Gastrocnemius medialis (tissue), 4 donors: ENCODE measurements at regions not wholly inside any gene's neighbourhood (a gene's known extent, or its start where the extent isn't known, plus 50 kb on each side); places are given as distances from the start of the nearest gene placed in this dataset.

Experiments
- CTCF ChIP-seq, 5 experiments: fragments of 450-650 bp in 3 of 5; fragments of 200-600 bp in 2 of 5; sonication (generic) in 2 of 5; IDR thresholded peaks in 4 of 5; conservative IDR thresholded peaks in 1 of 5; 1 replicate in 4 of 5; 2 replicates in 1 of 5; pipeline ENCODE4 v1.5.1; 2016 to 2019; ENCODE audit warnings: antibody characterized with exemption in 5 of 5, mild to moderate bottlenecking in 3 of 5, moderate library complexity in 3 of 5
- POLR2A ChIP-seq, 2 donors: fragments of 450-650 bp; IDR thresholded peaks; one replicate each; pipeline ENCODE4 v1.6.1; 2017; ENCODE audit warnings: antibody characterized with exemption in 2 of 2, mild to moderate bottlenecking in 2 of 2, moderate library complexity in 2 of 2

GRCh38 chr3:6112546-6112945 lies 748.4 kb upstream of the GRM7 start:
- TF ChIP-seq CTCF (IDR thresholded peaks at IDR 0.05 in 4 of 5, conservative IDR thresholded peaks at IDR 0.05 in 1 of 5) (no peak), POLR2A (IDR thresholded peaks at IDR 0.05) (no peak)
